HEK293T (cell line): ENCODE measurements at regions not wholly inside any gene's neighbourhood (a gene's known extent, or its start where the extent isn't known, plus 50 kb on each side); places are given as distances from the start of the nearest gene placed in this dataset.

Experiments
- ARNT ChIP-seq: fragments of 450-650 bp; IDR thresholded peaks from 2 replicates; pipeline ENCODE4 v1.6.1; 2017; ENCODE audit warnings: mild to moderate bottlenecking
- BHLHE40 ChIP-seq: fragments of 450-650 bp; IDR thresholded peaks from 2 replicates; pipeline ENCODE4 v1.6.1; 2016; ENCODE audit warnings: mild to moderate bottlenecking, moderate library complexity, borderline replicate concordance
- ELF4 ChIP-seq: fragments of 450-650 bp; IDR thresholded peaks from 2 replicates; pipeline ENCODE4 v1.6.1; 2017; ENCODE audit warnings: antibody characterized with exemption
- FOXA1 ChIP-seq: fragments of 450-650 bp; IDR thresholded peaks from 2 replicates; pipeline ENCODE4 v1.6.1; 2016; ENCODE audit warnings: mild to moderate bottlenecking
- FOXK2 ChIP-seq: fragments of 450-650 bp; IDR thresholded peaks from 2 replicates; pipeline ENCODE4 v1.6.1; 2016; ENCODE audit warnings: mild to moderate bottlenecking
- FOXM1 ChIP-seq: fragments of 450-650 bp; IDR thresholded peaks from 2 replicates; pipeline ENCODE4 v1.6.1; 2017; ENCODE audit warnings: mild to moderate bottlenecking, borderline replicate concordance
- L3MBTL2 ChIP-seq: fragments of 450-650 bp; conservative IDR thresholded peaks from 2 replicates; pipeline ENCODE4 v1.6.1; 2016; ENCODE audit warnings: mild to moderate bottlenecking
- LEF1 ChIP-seq: fragments of 450-650 bp; IDR thresholded peaks from 2 replicates; pipeline ENCODE4 v1.6.1; 2017; ENCODE audit warnings: mild to moderate bottlenecking, borderline replicate concordance
- NFRKB ChIP-seq: fragments of 450-650 bp; IDR thresholded peaks from 2 replicates; pipeline ENCODE4 v1.6.1; 2016; ENCODE audit warnings: mild to moderate bottlenecking, moderate library complexity
- SP1 ChIP-seq: fragments of 450-650 bp; IDR thresholded peaks from 2 replicates; pipeline ENCODE4 v1.6.1; 2017
- SUZ12 ChIP-seq: fragments of 450-650 bp; IDR thresholded peaks from 2 replicates; pipeline ENCODE4 v1.6.1; 2016; ENCODE audit warnings: mild to moderate bottlenecking
- TARDBP ChIP-seq: fragments of 450-650 bp; IDR thresholded peaks from 2 replicates; pipeline ENCODE4 v1.6.1; 2016
- ZNF384 ChIP-seq: fragments of 450-650 bp; IDR thresholded peaks from 2 replicates; pipeline ENCODE4 v1.6.1; 2016
- TF ChIP-seq, protein P1 (sequence below): fragments of 450-650 bp; IDR thresholded peaks from 2 replicates; pipeline ENCODE4 v1.6.1; 2016

DNA sequence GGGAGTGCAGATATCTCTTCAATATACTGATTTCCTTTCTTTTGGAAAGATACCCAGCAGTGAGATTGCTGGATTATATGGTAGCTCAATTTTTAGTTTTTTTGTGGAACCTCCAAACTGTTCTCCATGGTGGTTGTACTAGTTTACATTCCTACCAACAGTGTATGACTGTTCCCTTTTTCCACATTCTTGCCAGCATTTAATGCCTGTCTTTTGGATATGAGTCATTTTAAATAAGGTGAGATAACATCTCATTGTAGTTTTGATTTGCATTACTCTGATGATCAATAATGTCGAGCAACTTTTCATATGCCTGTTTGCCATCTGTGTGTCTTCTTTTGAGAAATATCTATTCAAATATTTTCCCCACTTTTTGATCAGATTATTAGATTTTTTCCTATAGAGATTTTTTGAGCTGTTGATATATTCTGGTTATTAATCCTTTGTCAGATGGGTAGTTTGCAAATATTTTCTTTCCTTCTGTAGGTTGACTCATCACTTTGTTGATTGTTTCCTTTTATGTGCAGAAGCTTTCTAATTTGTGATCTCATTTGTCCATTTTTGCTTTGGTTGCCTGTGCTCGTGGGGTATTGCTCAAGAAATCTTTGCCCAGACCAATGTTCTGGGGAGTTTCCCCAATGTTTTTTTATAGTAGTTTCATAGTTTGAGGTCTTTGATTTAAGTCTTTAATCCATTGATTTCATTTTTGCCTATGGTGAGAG, 552.7 kb downstream of the ZNF674 start:
- no peak for TF ChIP-seq FOXM1
- TF ChIP-seq TARDBP: no peak
- no peak for TF ChIP-seq NFRKB
- no peak for TF ChIP-seq SUZ12
- no peak for TF ChIP-seq SP1
- no peak for TF ChIP-seq L3MBTL2
- no peak for TF ChIP-seq LEF1
- TF ChIP-seq ELF4: no peak
- TF ChIP-seq BHLHE40: no peak
- TF ChIP-seq ZNF384: no peak
- TF ChIP-seq ARNT: no peak
- TF ChIP-seq FOXA1: no peak
- TF ChIP-seq, protein P1, sequence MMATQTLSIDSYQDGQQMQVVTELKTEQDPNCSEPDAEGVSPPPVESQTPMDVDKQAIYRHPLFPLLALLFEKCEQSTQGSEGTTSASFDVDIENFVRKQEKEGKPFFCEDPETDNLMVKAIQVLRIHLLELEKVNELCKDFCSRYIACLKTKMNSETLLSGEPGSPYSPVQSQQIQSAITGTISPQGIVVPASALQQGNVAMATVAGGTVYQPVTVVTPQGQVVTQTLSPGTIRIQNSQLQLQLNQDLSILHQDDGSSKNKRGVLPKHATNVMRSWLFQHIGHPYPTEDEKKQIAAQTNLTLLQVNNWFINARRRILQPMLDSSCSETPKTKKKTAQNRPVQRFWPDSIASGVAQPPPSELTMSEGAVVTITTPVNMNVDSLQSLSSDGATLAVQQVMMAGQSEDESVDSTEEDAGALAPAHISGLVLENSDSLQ: no peak
- TF ChIP-seq FOXK2: no peak
